Erythroblast (primary cell): ENCODE measurements at regions not wholly inside any gene's neighbourhood (a gene's known extent, or its start where the extent isn't known, plus 50 kb on each side); places are given as distances from the start of the nearest gene placed in this dataset.

Experiments used
- GATA1 ChIP-seq: IDR thresholded peaks from 2 replicates; pipeline ENCODE4 v1.6.1; 2011; ENCODE audit warnings: low read depth, mild to moderate bottlenecking, control low read depth, low read length, moderate library complexity
- POLR2A ChIP-seq: IDR thresholded peaks from 2 replicates; pipeline ENCODE4 v1.6.1; 2011; ENCODE audit warnings: mild to moderate bottlenecking, low read length

GRCh38 chr18:48486754-48487153 lies 52.1 kb upstream of the CTIF start:
- no peak for TF ChIP-seq POLR2A
- TF ChIP-seq GATA1: no peak
